ENCODE measurements at regions not wholly inside any gene's neighbourhood (a gene's known extent, or its start where the extent isn't known, plus 50 kb on each side); places are given as distances from the start of the nearest gene placed in this dataset.

DNA sequence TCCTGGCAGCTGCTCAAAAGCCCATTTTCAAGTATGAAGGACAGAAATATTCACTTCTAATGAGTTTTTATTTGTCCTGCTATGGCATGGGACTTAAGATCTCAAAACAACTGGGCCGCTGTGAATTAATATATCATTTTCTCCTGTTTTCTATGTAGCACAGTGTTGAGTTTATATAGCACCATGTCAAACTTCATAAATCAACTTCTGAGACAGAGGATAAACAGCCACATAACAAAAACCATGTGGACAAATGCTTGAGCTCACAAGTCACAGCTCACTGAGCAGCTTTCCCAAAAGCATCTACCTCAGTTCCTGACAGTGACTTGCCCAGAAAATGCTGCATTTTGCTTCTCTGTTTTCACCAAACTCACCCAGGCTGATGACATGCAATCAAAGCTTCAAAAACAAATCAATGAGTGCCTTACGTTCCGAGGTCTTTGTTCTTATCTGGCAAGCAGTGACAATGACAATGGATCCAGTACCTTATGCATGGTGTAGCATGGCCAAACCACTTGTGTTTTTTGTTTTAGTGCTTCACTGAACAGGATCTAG, 722.6 kb downstream of the LRRIQ3 start:
- Histone ChIP-seq H3K4me3 (ENCODE audit: low read length) (no peak overlapping the region), H3K9me3 (ENCODE audit: control insufficient read depth, low read length) (no peaks in the 10 kb centered on the region), H3K27ac (ENCODE audit: low read depth, low read length) (no peak overlapping the region), H3K27me3 (ENCODE audit: control insufficient read depth, insufficient read depth, low read length, poor library complexity, severe bottlenecking) (no peaks in the 10 kb centered on the region), H3K36me3 (ENCODE audit: control insufficient read depth, insufficient read depth, low read length) (no peaks in the 10 kb centered on the region), H3K4me1 (ENCODE audit: control insufficient read depth, insufficient read depth, low read length) (no peaks in the 10 kb centered on the region), H3K9ac (ENCODE audit: extremely low read depth, low read length, poor library complexity, severe bottlenecking) (no peak overlapping the region)
- WGBS, 2 experiments (ENCODE audit: insufficient coverage in 1 of 2, insufficient read length in 1 of 2) = 81 to 89% methylated on average over 2 to 3 of the region's 3 CpGs
- Mint-ChIP-seq H3K9me3 (no peaks in the 10 kb centered on the region), H3K4me1 (no peaks in the 10 kb centered on the region), H3K4me3 (no peak overlapping the region), H3K27ac (no peak overlapping the region), H3K27me3 (ENCODE audit: insufficient read depth) (no peaks in the 10 kb centered on the region), H3K36me3 (ENCODE audit: low read depth) (no peaks in the 10 kb centered on the region)
- DNase-seq = no peak
- TF ChIP-seq, protein P1, sequence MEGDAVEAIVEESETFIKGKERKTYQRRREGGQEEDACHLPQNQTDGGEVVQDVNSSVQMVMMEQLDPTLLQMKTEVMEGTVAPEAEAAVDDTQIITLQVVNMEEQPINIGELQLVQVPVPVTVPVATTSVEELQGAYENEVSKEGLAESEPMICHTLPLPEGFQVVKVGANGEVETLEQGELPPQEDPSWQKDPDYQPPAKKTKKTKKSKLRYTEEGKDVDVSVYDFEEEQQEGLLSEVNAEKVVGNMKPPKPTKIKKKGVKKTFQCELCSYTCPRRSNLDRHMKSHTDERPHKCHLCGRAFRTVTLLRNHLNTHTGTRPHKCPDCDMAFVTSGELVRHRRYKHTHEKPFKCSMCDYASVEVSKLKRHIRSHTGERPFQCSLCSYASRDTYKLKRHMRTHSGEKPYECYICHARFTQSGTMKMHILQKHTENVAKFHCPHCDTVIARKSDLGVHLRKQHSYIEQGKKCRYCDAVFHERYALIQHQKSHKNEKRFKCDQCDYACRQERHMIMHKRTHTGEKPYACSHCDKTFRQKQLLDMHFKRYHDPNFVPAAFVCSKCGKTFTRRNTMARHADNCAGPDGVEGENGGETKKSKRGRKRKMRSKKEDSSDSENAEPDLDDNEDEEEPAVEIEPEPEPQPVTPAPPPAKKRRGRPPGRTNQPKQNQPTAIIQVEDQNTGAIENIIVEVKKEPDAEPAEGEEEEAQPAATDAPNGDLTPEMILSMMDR (conservative IDR thresholded peaks at IDR 0.05) = no peak

DNA sequence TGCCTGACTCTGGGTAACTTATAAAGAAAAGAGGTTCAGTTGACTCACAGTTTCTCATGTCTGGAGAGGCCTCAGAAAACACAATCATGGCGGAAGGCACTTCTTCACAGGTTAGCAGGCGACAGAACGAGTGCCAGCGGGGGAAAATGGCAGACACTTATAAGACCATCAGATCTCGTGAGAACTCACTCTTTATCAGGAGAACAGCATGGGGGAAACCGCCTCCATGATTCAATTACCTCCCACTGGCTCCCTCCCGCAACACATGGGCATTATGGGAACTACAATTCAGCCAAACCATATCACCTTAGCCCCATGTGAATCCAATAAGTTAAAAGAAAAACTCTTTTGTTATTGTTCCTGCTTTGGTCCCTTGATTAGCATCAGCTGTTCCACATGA, 725.2 kb downstream of the LRRIQ3 start:
- DNase-seq = peak; percentile 54
- Histone ChIP-seq H3K9ac (ENCODE audit: extremely low read depth, low read length, poor library complexity, severe bottlenecking) (no peak overlapping the region), H3K36me3 (ENCODE audit: control insufficient read depth, insufficient read depth, low read length) (no peaks in the 10 kb centered on the region), H3K27ac (ENCODE audit: low read depth, low read length) (no peak overlapping the region), H3K9me3 (ENCODE audit: control insufficient read depth, low read length) (no peaks in the 10 kb centered on the region), H3K4me1 (ENCODE audit: control insufficient read depth, insufficient read depth, low read length) (no peaks in the 10 kb centered on the region), H3K4me3 (ENCODE audit: low read length) (no peak overlapping the region), H3K27me3 (ENCODE audit: control insufficient read depth, insufficient read depth, low read length, poor library complexity, severe bottlenecking) (no peaks in the 10 kb centered on the region)
- no peak overlapping the region for H3K27ac Mint-ChIP-seq
- no peaks in the 10 kb centered on the region for H3K27me3 Mint-ChIP-seq (ENCODE audit: insufficient read depth)
- TF ChIP-seq, protein P1 (conservative IDR thresholded peaks at IDR 0.05) = no peak
- no peaks in the 10 kb centered on the region for H3K9me3 Mint-ChIP-seq
- no peaks in the 10 kb centered on the region for H3K36me3 Mint-ChIP-seq (ENCODE audit: low read depth)
- no peaks in the 10 kb centered on the region for H3K4me1 Mint-ChIP-seq
- no peak overlapping the region for H3K4me3 Mint-ChIP-seq
- WGBS, 2 experiments (ENCODE audit: insufficient coverage in 1 of 2, insufficient read length in 1 of 2) = 91 to 97% methylated on average over 6 to 7 of the region's 7 CpGs

DNA sequence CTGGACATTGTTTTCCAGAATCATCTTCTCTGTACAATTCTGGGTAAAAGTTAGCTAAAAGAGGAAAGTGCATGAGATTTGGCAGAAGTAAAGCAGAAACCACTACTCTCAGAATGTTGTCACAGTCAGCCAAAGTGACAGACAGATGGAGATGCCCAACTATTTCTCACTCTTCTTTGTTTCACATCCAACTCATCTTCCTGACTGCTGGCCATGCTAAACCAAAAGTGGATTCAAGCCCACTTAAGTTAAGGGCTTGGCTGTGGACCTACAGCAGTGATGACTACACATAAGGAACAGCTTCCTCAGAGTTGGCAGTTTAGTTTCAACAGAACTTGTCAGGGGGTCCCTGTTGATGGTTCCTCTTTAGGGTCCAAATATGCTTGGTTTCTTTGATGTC, 730.2 kb downstream of the LRRIQ3 start:
- Histone ChIP-seq H3K27me3 (ENCODE audit: control insufficient read depth, insufficient read depth, low read length, poor library complexity, severe bottlenecking) (no peaks in the 10 kb centered on the region), H3K36me3 (ENCODE audit: control insufficient read depth, insufficient read depth, low read length) (no peaks in the 10 kb centered on the region), H3K4me3 (ENCODE audit: low read length) (no peak overlapping the region), H3K27ac (ENCODE audit: low read depth, low read length) (no peak overlapping the region), H3K9me3 (ENCODE audit: control insufficient read depth, low read length) (no peaks in the 10 kb centered on the region), H3K9ac (ENCODE audit: extremely low read depth, low read length, poor library complexity, severe bottlenecking) (no peak overlapping the region), H3K4me1 (ENCODE audit: control insufficient read depth, insufficient read depth, low read length) (no peaks in the 10 kb centered on the region)
- H3K27ac Mint-ChIP-seq = no peak overlapping the region
- H3K9me3 Mint-ChIP-seq = no peaks in the 10 kb centered on the region
- H3K4me1 Mint-ChIP-seq = no peaks in the 10 kb centered on the region
- no peaks in the 10 kb centered on the region for H3K36me3 Mint-ChIP-seq (ENCODE audit: low read depth)
- TF ChIP-seq, protein P1 (conservative IDR thresholded peaks at IDR 0.05) = no peak
- no peaks in the 10 kb centered on the region for H3K27me3 Mint-ChIP-seq (ENCODE audit: insufficient read depth)
- H3K4me3 Mint-ChIP-seq = no peak overlapping the region
- no peak for DNase-seq

Data from endodermal cell (in vitro differentiated cells).